GM12878 (cell line): ENCODE measurements at regions not wholly inside any gene's neighbourhood (a gene's known extent, or its start where the extent isn't known, plus 50 kb on each side); places are given as distances from the start of the nearest gene placed in this dataset.

Experiments
- ATAC-seq: fragments of 200-7000 bp; cut with Tn5 transposase; 3 replicates; pipeline ENCODE4 v1.9.1; 2020; ENCODE audit warnings: mild to moderate bottlenecking, moderate library complexity
- BruUV-seq: library from RNA; stranded (reverse); fragments of 400-500 nt; replicated peaks from 2 replicates; lab custom pipeline; 2021; lab: Mats Ljungman, UMichigan
- CTCF ChIA-PET: fragments of 300-600 bp; sonication (Branson Sonifier 250); formaldehyde crosslinking; extraction: SDS; loops from one replicate; lab custom pipeline; 2021; ENCODE audit warnings: inconsistent platforms; lab: Yijun Ruan, JAX
- POLR2A ChIA-PET: fragments of 350-600 bp; formaldehyde crosslinking; extraction: SDS; loops from one replicate; lab custom pipeline; 2021; ENCODE audit warnings: inconsistent platforms; lab: Charles Lee
- RAD21 ChIA-PET: fragments of 300-600 bp; sonication (Branson Sonifier 250); formaldehyde crosslinking; loops from one replicate; lab custom pipeline; 2023; ENCODE audit warnings: antibody characterized with exemption; ENCODE audit not compliant: unreplicated experiment; lab: Charles Lee
- SMC1A ChIA-PET: fragments of 300-600 bp; sonication (Branson Sonifier 250); formaldehyde crosslinking; loops from one replicate; lab custom pipeline; 2023; ENCODE audit not compliant: unreplicated experiment, uncharacterized antibody; lab: Charles Lee
- DNase-seq: peaks from one replicate; pipeline ENCODE4 v3.0.0-alpha.2; 2011; ENCODE audit warnings: low read depth, low spot score
- FAIRE-seq: peaks from 3 replicates; lab custom pipeline; 2011; peaks lifted over from hg19 to GRCh38; lab: Jason Lieb, UNC
- H2AFZ ChIP-seq: 2 replicates; pipeline ENCODE4 v1.6.0; 2011; ENCODE audit warnings: low read depth, low read length, control low read depth; ENCODE audit not compliant: control insufficient read depth
- H3K27ac ChIP-seq: 2 replicates; pipeline ENCODE4 v1.5.1; 2011; ENCODE audit warnings: control low read depth; ENCODE audit not compliant: control insufficient read depth, insufficient read depth
- H3K27me3 ChIP-seq, 2 experiments: replicated peaks in 1 of 2; 2 replicates each; pipeline versions ENCODE4 v1.6.0 to v1.6.1; 2011; ENCODE audit warnings: low read length in 1 of 2; ENCODE audit not compliant: control insufficient read depth in 2 of 2, insufficient read depth in 2 of 2
- H3K36me3 ChIP-seq, 2 experiments: 2 replicates each; pipeline ENCODE4 v1.5.1; 2011; ENCODE audit warnings: low read length in 1 of 2; ENCODE audit not compliant: control insufficient read depth in 2 of 2, insufficient read depth in 2 of 2
- H3K4me1 ChIP-seq: 2 replicates; pipeline ENCODE4 v1.6.1; 2011; ENCODE audit warnings: mild to moderate bottlenecking, low read length, moderate library complexity, mixed read lengths; ENCODE audit not compliant: control insufficient read depth, insufficient read depth
- H3K4me2 ChIP-seq: 2 replicates; pipeline ENCODE4 v1.6.0; 2011; ENCODE audit warnings: control low read depth; ENCODE audit not compliant: control insufficient read depth, insufficient read depth
- H3K4me3 ChIP-seq: fragments of 200-600 bp; sonication (generic); 2 replicates; pipeline ENCODE4 v1.5.1; 2016
- H3K79me2 ChIP-seq: 2 replicates; pipeline ENCODE4 v1.6.0; 2011; ENCODE audit warnings: low read length; ENCODE audit not compliant: control insufficient read depth, insufficient read depth
- H3K9ac ChIP-seq: 2 replicates; pipeline ENCODE4 v1.8.0; 2011; ENCODE audit warnings: low read length, control low read depth, mixed read lengths; ENCODE audit not compliant: control insufficient read depth, insufficient read depth
- H3K9me3 ChIP-seq: replicated peaks from 3 replicates; pipeline ENCODE4 v1.5.1; 2011; ENCODE audit warnings: mild to moderate bottlenecking, low read length; ENCODE audit not compliant: control insufficient read depth, insufficient read depth
- H4K20me1 ChIP-seq: 2 replicates; pipeline ENCODE4 v1.6.0; 2011; ENCODE audit not compliant: control insufficient read depth, insufficient read depth
- ASH2L ChIP-seq: fragments of 300-600, 200-600 bp; sonication (generic); IDR thresholded peaks from 2 replicates; pipeline ENCODE4 v1.6.1; 2017; ENCODE audit warnings: low read depth, mild to moderate bottlenecking, borderline replicate concordance
- BCL11A ChIP-seq: IDR thresholded peaks from 2 replicates; pipeline ENCODE4 v1.6.1; 2011; ENCODE audit warnings: low read depth, low read length
- ESRRA ChIP-seq: IDR thresholded peaks from 2 replicates; pipeline ENCODE4 v1.6.1; 2012; ENCODE audit warnings: mild to moderate bottlenecking, low read length, improper control_type of control experiment
- KLF5 ChIP-seq: fragments of 450-650 bp; IDR thresholded peaks from 2 replicates; pipeline ENCODE4 v1.6.1; 2014; ENCODE audit warnings: mild to moderate bottlenecking; ENCODE audit not compliant: partially characterized antibody
- MEF2A ChIP-seq: IDR thresholded peaks from 2 replicates; pipeline ENCODE4 v1.6.1; 2011; ENCODE audit warnings: low read depth, mild to moderate bottlenecking, low read length, moderate library complexity; ENCODE audit not compliant: insufficient read depth
- MTA3 ChIP-seq: IDR thresholded peaks from 2 replicates; pipeline ENCODE4 v1.6.1; 2012; ENCODE audit warnings: low read length, inconsistent platforms, borderline replicate concordance
- MXI1 ChIP-seq: fragments of 150-350 bp; IDR thresholded peaks from 2 replicates; pipeline ENCODE4 v1.6.1; 2011; ENCODE audit warnings: low read depth, mild to moderate bottlenecking, inconsistent platforms, low read length, improper control_type of control experiment
- NR2F1 ChIP-seq: fragments of 450-650 bp; conservative IDR thresholded peaks from 2 replicates; pipeline ENCODE4 v1.6.1; 2017; ENCODE audit warnings: mild to moderate bottlenecking
- POLR2AphosphoS5 ChIP-seq: IDR thresholded peaks from 2 replicates; pipeline ENCODE4 v1.6.1; 2011; ENCODE audit warnings: mild to moderate bottlenecking, low read length, inconsistent platforms
- PRDM15 ChIP-seq: fragments of 450-650 bp; formaldehyde crosslinking; IDR thresholded peaks from 2 replicates; pipeline ENCODE4 v1.4.0; 2020; ENCODE audit warnings: mild to moderate bottlenecking, moderate library complexity
- RB1 ChIP-seq: fragments of 450-650 bp; formaldehyde crosslinking; IDR thresholded peaks from 2 replicates; pipeline ENCODE4 v1.6.1; 2017; ENCODE audit warnings: mild to moderate bottlenecking, borderline replicate concordance
- SMAD5 ChIP-seq: IDR thresholded peaks from 2 replicates; pipeline ENCODE4 v1.6.1; 2016; ENCODE audit warnings: antibody characterized with exemption, low read depth
- TBL1XR1 ChIP-seq: IDR thresholded peaks from 2 replicates; pipeline ENCODE4 v1.6.1; 2012; ENCODE audit warnings: low read depth, low read length, improper control_type of control experiment
- ZBED1 ChIP-seq: IDR thresholded peaks from 2 replicates; pipeline ENCODE4 v1.6.1; 2016; ENCODE audit warnings: borderline replicate concordance
- WGBS: methylation state at CpG from one replicate; pipeline ENCODE4 v1.1.6; 2016; ENCODE audit warnings: low lambda C conversion rate; ENCODE audit not compliant: insufficient replicate concordance, insufficient coverage; ENCODE audit errors: missing lambda C conversion rate; 5-methylcytosine and 5-hydroxymethylcytosine counted together
- in situ Hi-C: fragments of 300-500 bp; cut with MboI; formaldehyde crosslinking; loops from 9 replicates; pipeline ENCODE4 v1.14.3; 2018; ENCODE audit warnings: mixed read lengths
- intact Hi-C: fragments of 100-400 bp; cut with micrococcal nuclease; formaldehyde crosslinking; loops from one replicate; pipeline ENCODE4 v1.14.2; 2022; ENCODE audit not compliant: unreplicated experiment
- TF ChIP-seq, protein P1 (sequence below): fragments of 450-650 bp; IDR thresholded peaks from 2 replicates; pipeline ENCODE4 v1.6.1; 2018; ENCODE audit warnings: mild to moderate bottlenecking, low read depth, moderate library complexity; ENCODE audit not compliant: partially characterized antibody
- TF ChIP-seq, protein P2 (sequence below): IDR thresholded peaks from 2 replicates; pipeline ENCODE4 v1.6.1; 2012; ENCODE audit warnings: low read length, inconsistent platforms
- TF ChIP-seq, protein P3 (sequence below): fragments of 450-650 bp; IDR thresholded peaks from 2 replicates; pipeline ENCODE4 v1.6.1; 2017; ENCODE audit warnings: low read depth, mild to moderate bottlenecking, moderate library complexity

DNA sequence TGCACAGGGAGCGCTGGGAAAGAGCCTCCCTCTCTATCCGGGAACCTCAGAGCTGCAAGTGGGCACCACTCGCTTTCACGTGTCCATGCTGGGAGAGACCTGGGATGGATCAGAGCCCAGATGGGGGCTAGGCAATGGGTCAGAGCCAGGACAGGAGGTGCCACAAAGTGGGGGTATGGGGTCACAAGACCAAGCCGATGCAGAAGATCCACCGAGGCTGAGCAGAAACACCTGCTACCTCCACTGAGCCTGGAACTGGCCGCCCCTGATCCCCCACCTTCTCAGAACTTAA is 180.9 kb upstream of the SFSWAP start (continued):
- TF ChIP-seq, protein P1, sequence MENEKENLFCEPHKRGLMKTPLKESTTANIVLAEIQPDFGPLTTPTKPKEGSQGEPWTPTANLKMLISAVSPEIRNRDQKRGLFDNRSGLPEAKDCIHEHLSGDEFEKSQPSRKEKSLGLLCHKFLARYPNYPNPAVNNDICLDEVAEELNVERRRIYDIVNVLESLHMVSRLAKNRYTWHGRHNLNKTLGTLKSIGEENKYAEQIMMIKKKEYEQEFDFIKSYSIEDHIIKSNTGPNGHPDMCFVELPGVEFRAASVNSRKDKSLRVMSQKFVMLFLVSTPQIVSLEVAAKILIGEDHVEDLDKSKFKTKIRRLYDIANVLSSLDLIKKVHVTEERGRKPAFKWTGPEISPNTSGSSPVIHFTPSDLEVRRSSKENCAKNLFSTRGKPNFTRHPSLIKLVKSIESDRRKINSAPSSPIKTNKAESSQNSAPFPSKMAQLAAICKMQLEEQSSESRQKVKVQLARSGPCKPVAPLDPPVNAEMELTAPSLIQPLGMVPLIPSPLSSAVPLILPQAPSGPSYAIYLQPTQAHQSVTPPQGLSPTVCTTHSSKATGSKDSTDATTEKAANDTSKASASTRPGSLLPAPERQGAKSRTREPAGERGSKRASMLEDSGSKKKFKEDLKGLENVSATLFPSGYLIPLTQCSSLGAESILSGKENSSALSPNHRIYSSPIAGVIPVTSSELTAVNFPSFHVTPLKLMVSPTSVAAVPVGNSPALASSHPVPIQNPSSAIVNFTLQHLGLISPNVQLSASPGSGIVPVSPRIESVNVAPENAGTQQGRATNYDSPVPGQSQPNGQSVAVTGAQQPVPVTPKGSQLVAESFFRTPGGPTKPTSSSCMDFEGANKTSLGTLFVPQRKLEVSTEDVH, result no peak
- TF ChIP-seq SMAD5 (no peak), MTA3 (no peak), ASH2L (no peak), BCL11A (no peak), ZBED1 (no peak)
- TF ChIP-seq, protein P2, sequence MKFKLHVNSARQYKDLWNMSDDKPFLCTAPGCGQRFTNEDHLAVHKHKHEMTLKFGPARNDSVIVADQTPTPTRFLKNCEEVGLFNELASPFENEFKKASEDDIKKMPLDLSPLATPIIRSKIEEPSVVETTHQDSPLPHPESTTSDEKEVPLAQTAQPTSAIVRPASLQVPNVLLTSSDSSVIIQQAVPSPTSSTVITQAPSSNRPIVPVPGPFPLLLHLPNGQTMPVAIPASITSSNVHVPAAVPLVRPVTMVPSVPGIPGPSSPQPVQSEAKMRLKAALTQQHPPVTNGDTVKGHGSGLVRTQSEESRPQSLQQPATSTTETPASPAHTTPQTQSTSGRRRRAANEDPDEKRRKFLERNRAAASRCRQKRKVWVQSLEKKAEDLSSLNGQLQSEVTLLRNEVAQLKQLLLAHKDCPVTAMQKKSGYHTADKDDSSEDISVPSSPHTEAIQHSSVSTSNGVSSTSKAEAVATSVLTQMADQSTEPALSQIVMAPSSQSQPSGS, result no peak
- TF ChIP-seq, protein P3, sequence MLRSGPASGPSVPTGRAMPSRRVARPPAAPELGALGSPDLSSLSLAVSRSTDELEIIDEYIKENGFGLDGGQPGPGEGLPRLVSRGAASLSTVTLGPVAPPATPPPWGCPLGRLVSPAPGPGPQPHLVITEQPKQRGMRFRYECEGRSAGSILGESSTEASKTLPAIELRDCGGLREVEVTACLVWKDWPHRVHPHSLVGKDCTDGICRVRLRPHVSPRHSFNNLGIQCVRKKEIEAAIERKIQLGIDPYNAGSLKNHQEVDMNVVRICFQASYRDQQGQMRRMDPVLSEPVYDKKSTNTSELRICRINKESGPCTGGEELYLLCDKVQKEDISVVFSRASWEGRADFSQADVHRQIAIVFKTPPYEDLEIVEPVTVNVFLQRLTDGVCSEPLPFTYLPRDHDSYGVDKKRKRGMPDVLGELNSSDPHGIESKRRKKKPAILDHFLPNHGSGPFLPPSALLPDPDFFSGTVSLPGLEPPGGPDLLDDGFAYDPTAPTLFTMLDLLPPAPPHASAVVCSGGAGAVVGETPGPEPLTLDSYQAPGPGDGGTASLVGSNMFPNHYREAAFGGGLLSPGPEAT, result no peak

- BruUV-seq, result no TSS peak
- Histone ChIP-seq H3K9me3 (no peaks in the 10 kb centered on the region), H3K4me3 (no peak overlapping the region), H3K27ac (no peak overlapping the region), H3K4me1 (no peaks in the 10 kb centered on the region), H2AFZ (no peak overlapping the region), H3K9ac (no peak overlapping the region), H3K4me2 (no peak overlapping the region), H3K27me3 (no peaks in the 10 kb centered on the region), H3K79me2 (no peaks in the 10 kb centered on the region), H3K36me3 (no peaks in the 10 kb centered on the region), H4K20me1 (no peaks in the 10 kb centered on the region)
- CTCF ChIA-PET, result no interaction called here
- in situ Hi-C loops (no loop called here), intact Hi-C loops (no loop called here)
- SMC1A ChIA-PET, result interaction anchor here (0.5 kb wide), 1 partner anchor 14 kb away, joined by 3 read pairs; no protein-coding TSS in a partner anchor
- POLR2A ChIA-PET, result no interaction called here
- 14% methylated on average over 5 of the region's 5 CpGs for WGBS
- RAD21 ChIA-PET, result no interaction called here
- no peak for ATAC-seq
- no peak for DNase-seq
- FAIRE-seq, result no peak
- TF ChIP-seq MEF2A, result no peak
- TF ChIP-seq POLR2AphosphoS5, result no peak
- no peak for TF ChIP-seq MXI1
- TF ChIP-seq ESRRA, result no peak
- no peak for TF ChIP-seq PRDM15 (CRISPR knock-in tag)
- TF ChIP-seq KLF5, result no peak
- TF ChIP-seq NR2F1, result no peak
- TF ChIP-seq TBL1XR1, result no peak
- TF ChIP-seq RB1, result no peak
Observed at GRCh38 chr12:131530422-131530821, 180.5 kb upstream of the SFSWAP start.
